Osteoblast (primary cell): ENCODE measurements at regions not wholly inside any gene's neighbourhood (a gene's known extent, or its start where the extent isn't known, plus 50 kb on each side); places are given as distances from the start of the nearest gene placed in this dataset.

Source experiments
- DNase-seq: peaks from one replicate; pipeline ENCODE4 v3.0.0; 2011; ENCODE audit warnings: low spot score, mixed read lengths; ENCODE audit not compliant: insufficient read length; ENCODE audit errors: missing footprints
- H2AFZ ChIP-seq: 2 replicates; pipeline ENCODE4 v1.6.0; 2011; ENCODE audit warnings: mild to moderate bottlenecking, low read length
- H3K27ac ChIP-seq: 2 replicates; pipeline ENCODE4 v1.5.1; 2011; ENCODE audit warnings: mild to moderate bottlenecking, low read depth, low read length, moderate library complexity
- H3K27me3 ChIP-seq: 2 replicates; pipeline ENCODE4 v1.6.0; 2012; ENCODE audit warnings: mild to moderate bottlenecking, control low read depth, inconsistent platforms, low read length, moderate library complexity; ENCODE audit not compliant: insufficient read depth
- H3K36me3 ChIP-seq: 2 replicates; pipeline ENCODE4 v1.5.1; 2011; ENCODE audit warnings: mild to moderate bottlenecking, low read length, control low read depth, moderate library complexity; ENCODE audit not compliant: insufficient read depth
- H3K4me1 ChIP-seq: 2 replicates; pipeline ENCODE4 v1.5.1; 2011; ENCODE audit warnings: mild to moderate bottlenecking, low read length, control low read depth, moderate library complexity; ENCODE audit not compliant: insufficient read depth
- H3K4me2 ChIP-seq: 2 replicates; pipeline ENCODE4 v1.6.0; 2011; ENCODE audit warnings: mild to moderate bottlenecking, low read length; ENCODE audit not compliant: insufficient read depth
- H3K4me3 ChIP-seq: fragments of 200-600 bp; sonication (generic); 3 replicates; pipeline ENCODE4 v1.5.1; 2012; ENCODE audit warnings: mild to moderate bottlenecking, low read length, inconsistent platforms; ENCODE audit not compliant: insufficient read depth
- H3K79me2 ChIP-seq: 2 replicates; pipeline ENCODE4 v1.6.0; 2012; ENCODE audit warnings: mild to moderate bottlenecking, low read length, control low read depth, inconsistent platforms; ENCODE audit not compliant: insufficient read depth
- H3K9me3 ChIP-seq: 2 replicates; pipeline ENCODE4 v1.5.1; 2011; ENCODE audit warnings: low read depth, low read length, control low read depth
- H4K20me1 ChIP-seq: 2 replicates; pipeline ENCODE4 v1.6.0; 2012; ENCODE audit warnings: mild to moderate bottlenecking, low read length, control low read depth; ENCODE audit not compliant: insufficient read depth
- TF ChIP-seq, protein P1 (sequence below): IDR thresholded peaks from 2 replicates; pipeline ENCODE4 v1.5.1; 2011; ENCODE audit warnings: mild to moderate bottlenecking, low read depth, low read length, moderate library complexity; ENCODE audit errors: extremely low read depth

DNA sequence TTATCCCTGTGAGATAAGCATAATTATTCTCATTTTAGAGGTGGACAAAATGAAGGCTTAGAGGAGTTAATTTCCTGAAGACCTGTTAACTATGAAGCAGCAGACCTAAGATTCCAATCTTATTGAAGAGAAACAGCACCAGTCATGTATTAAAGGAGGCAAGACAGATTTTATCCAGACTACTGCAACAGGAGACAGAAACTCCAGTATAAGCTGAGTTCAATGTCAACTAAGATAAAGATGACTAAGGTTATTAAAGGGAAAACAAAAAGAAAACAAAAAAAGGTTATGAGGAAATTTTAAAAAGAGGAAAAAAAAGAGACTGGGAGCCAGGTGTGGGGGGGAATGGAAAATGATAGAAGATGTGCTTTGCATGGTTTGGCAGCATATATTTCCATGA lies 707.7 kb upstream of the NR2F2 start:
- H3K9me3 ChIP-seq: no peaks in the 10 kb centered on the region
- TF ChIP-seq, protein P1, sequence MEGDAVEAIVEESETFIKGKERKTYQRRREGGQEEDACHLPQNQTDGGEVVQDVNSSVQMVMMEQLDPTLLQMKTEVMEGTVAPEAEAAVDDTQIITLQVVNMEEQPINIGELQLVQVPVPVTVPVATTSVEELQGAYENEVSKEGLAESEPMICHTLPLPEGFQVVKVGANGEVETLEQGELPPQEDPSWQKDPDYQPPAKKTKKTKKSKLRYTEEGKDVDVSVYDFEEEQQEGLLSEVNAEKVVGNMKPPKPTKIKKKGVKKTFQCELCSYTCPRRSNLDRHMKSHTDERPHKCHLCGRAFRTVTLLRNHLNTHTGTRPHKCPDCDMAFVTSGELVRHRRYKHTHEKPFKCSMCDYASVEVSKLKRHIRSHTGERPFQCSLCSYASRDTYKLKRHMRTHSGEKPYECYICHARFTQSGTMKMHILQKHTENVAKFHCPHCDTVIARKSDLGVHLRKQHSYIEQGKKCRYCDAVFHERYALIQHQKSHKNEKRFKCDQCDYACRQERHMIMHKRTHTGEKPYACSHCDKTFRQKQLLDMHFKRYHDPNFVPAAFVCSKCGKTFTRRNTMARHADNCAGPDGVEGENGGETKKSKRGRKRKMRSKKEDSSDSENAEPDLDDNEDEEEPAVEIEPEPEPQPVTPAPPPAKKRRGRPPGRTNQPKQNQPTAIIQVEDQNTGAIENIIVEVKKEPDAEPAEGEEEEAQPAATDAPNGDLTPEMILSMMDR: no peak
- DNase-seq: no peak
- no peaks in the 10 kb centered on the region for H3K36me3 ChIP-seq
- H3K79me2 ChIP-seq: no peaks in the 10 kb centered on the region
- no peak overlapping the region for H3K27ac ChIP-seq
- no peaks in the 10 kb centered on the region for H3K27me3 ChIP-seq
- no peak overlapping the region for H3K4me3 ChIP-seq
- H2AFZ ChIP-seq: no peak overlapping the region
- no peak overlapping the region for H3K4me2 ChIP-seq
- H4K20me1 ChIP-seq: no peaks in the 10 kb centered on the region
- no peaks in the 10 kb centered on the region for H3K4me1 ChIP-seq

GRCh38 chr15:95624100-95624499 lies 706.4 kb upstream of the NR2F2 start:
- Histone ChIP-seq H3K4me2 (no peak overlapping the region), H3K4me3 (no peak overlapping the region), H4K20me1 (no peaks in the 10 kb centered on the region), H3K79me2 (no peaks in the 10 kb centered on the region), H3K27ac (no peak overlapping the region), H3K4me1 (no peaks in the 10 kb centered on the region), H3K27me3 (no peaks in the 10 kb centered on the region), H2AFZ (no peak overlapping the region), H3K36me3 (no peaks in the 10 kb centered on the region), H3K9me3 (no peaks in the 10 kb centered on the region)
- TF ChIP-seq, protein P1: no peak
- DNase-seq: no peak

DNA sequence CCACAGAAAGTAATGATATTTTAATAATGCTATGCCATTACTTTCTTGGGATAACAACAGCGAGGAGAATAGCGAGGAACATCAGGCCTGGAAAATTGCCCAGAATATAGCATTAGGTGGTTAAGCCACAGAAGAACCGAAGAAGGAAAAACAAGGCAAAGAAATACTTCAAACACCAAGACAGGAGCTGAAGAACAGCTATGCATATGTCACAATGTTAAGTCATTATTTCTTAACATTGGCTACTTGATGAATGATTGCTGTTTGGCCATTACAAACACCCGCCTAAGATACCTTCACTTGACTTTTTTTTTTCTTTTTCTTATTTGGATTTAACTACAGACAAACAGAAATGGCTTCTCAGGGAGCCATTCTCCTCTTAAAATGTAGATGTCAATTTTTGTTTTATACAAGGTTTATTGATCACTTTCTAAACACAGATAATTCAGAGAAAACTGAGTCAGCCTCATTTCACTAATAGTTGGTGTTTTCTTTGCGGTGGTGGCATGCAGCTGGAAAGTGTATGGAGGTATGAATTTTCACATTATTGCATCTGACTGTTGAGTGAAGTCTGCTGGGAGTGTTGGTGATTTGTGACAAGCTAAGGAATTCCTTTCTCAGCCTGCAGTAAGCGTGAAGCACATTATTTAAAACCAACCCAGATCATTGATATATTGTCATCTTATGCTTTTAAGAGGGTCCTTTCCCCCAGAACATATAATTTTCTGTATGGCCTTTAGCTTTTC lies 705.7 kb upstream of the NR2F2 start:
- Histone ChIP-seq H3K4me3 (no peak overlapping the region), H3K27me3 (no peaks in the 10 kb centered on the region), H3K27ac (no peak overlapping the region), H4K20me1 (no peaks in the 10 kb centered on the region), H3K4me2 (no peak overlapping the region), H3K9me3 (no peaks in the 10 kb centered on the region), H3K36me3 (no peaks in the 10 kb centered on the region), H3K79me2 (no peaks in the 10 kb centered on the region), H2AFZ (no peak overlapping the region), H3K4me1 (no peaks in the 10 kb centered on the region)
- TF ChIP-seq, protein P1: no peak
- no peak for DNase-seq

- TF ChIP-seq, protein P1: no peak
- H3K4me1 ChIP-seq: no peaks in the 10 kb centered on the region
- H3K4me3 ChIP-seq: no peak overlapping the region
- no peaks in the 10 kb centered on the region for H3K36me3 ChIP-seq
- no peaks in the 10 kb centered on the region for H4K20me1 ChIP-seq
- no peak overlapping the region for H3K4me2 ChIP-seq
- peak overlapping the region; percentile 22 for H2AFZ ChIP-seq
- no peaks in the 10 kb centered on the region for H3K9me3 ChIP-seq
- no peak for DNase-seq
- H3K79me2 ChIP-seq: no peaks in the 10 kb centered on the region
- H3K27me3 ChIP-seq: no peaks in the 10 kb centered on the region
- no peak overlapping the region for H3K27ac ChIP-seq
These were observed 703.8 kb upstream of the NR2F2 start for GRCh38 chr15:95626501-95627361.
